ENCODE measurements at regions not wholly inside any gene's neighbourhood (a gene's known extent, or its start where the extent isn't known, plus 50 kb on each side); places are given as distances from the start of the nearest gene placed in this dataset.

GRCh38 chr1:87937831-87938395 lies 609.2 kb downstream of the LMO4 start:
- DNase-seq: no peak

GRCh38 chr1:87938631-87939030 lies 610.0 kb downstream of the LMO4 start:
- DNase-seq: no peak

GRCh38 chr1:87939444-87939843 lies 610.8 kb downstream of the LMO4 start:
- no peak for DNase-seq

- DNase-seq: no peak
Observed at GRCh38 chr1:87940421-87940820, 611.7 kb downstream of the LMO4 start.

- DNase-seq: no peak
Observed at GRCh38 chr1:87941337-87941946, 612.8 kb downstream of the LMO4 start.

GRCh38 chr1:87942165-87942564 lies 613.5 kb downstream of the LMO4 start:
- no peak for DNase-seq

GRCh38 chr1:87949711-87950110 lies 621.0 kb downstream of the LMO4 start:
- DNase-seq: no peak

- no peak for DNase-seq
Observed at GRCh38 chr1:87950369-87950768, 621.7 kb downstream of the LMO4 start.

- no peak for DNase-seq
Observed at GRCh38 chr1:87951409-87951808, 622.7 kb downstream of the LMO4 start.

GRCh38 chr1:87951852-87952251 lies 623.2 kb downstream of the LMO4 start:
- DNase-seq: no peak

- DNase-seq: no peak
Observed at GRCh38 chr1:87953121-87953520, 624.4 kb downstream of the LMO4 start.

GRCh38 chr1:87953732-87954344 lies 625.2 kb downstream of the LMO4 start:
- peak; percentile 67 for DNase-seq

GRCh38 chr1:87955038-87955437 lies 626.4 kb downstream of the LMO4 start:
- no peak for DNase-seq

GRCh38 chr1:87956072-87956471 lies 627.4 kb downstream of the LMO4 start:
- DNase-seq: no peak

- DNase-seq: no peak
Observed at GRCh38 chr1:87956750-87957149, 628.1 kb downstream of the LMO4 start.

- no peak for DNase-seq
Observed at GRCh38 chr1:87957331-87957730, 628.7 kb downstream of the LMO4 start.

GRCh38 chr1:87958201-87958600 lies 629.5 kb downstream of the LMO4 start:
- DNase-seq: no peak

- DNase-seq: no peak
Observed at GRCh38 chr1:87958716-87959115, 630.0 kb downstream of the LMO4 start.

GRCh38 chr1:87959236-87959635 lies 630.6 kb downstream of the LMO4 start:
- no peak for DNase-seq

- DNase-seq: no peak
Observed at GRCh38 chr1:87961992-87962391, 633.3 kb downstream of the LMO4 start.

GRCh38 chr1:87963556-87963955 lies 634.9 kb downstream of the LMO4 start:
- no peak for DNase-seq

GRCh38 chr1:87965193-87965592 lies 636.5 kb downstream of the LMO4 start:
- no peak for DNase-seq

GRCh38 chr1:87968197-87968955 lies 639.7 kb downstream of the LMO4 start:
- no peak for DNase-seq

- no peak for DNase-seq
Observed at GRCh38 chr1:87969040-87969439, 640.4 kb downstream of the LMO4 start.
